Transverse colon (tissue), 4 donors: ENCODE measurements at regions not wholly inside any gene's neighbourhood (a gene's known extent, or its start where the extent isn't known, plus 50 kb on each side); places are given as distances from the start of the nearest gene placed in this dataset.

Source experiments
- POLR2A ChIP-seq: fragments of 450-650 bp; IDR thresholded peaks from one replicate; pipeline ENCODE4 v1.6.1; 2016; ENCODE audit warnings: antibody characterized with exemption, mild to moderate bottlenecking, moderate library complexity
- POLR2AphosphoS5 ChIP-seq, 3 donors: sonication (generic); formaldehyde crosslinking; IDR thresholded peaks; one replicate each; pipeline ENCODE4 v1.6.1; 2016; ENCODE audit warnings: antibody characterized with exemption in 3 of 3
- TF ChIP-seq, protein P1 (sequence below), 5 experiments: fragments of 200-600 bp in 3 of 5; fragments of 450-650 bp in 2 of 5; sonication (generic) in 3 of 5; IDR thresholded peaks; 1 replicate in 2 of 5; 2 replicates in 3 of 5; pipeline ENCODE4 v1.5.1; 2016 to 2017; ENCODE audit warnings: antibody characterized with exemption in 5 of 5, inconsistent platforms in 3 of 5, mild to moderate bottlenecking in 2 of 5, moderate library complexity in 1 of 5

DNA sequence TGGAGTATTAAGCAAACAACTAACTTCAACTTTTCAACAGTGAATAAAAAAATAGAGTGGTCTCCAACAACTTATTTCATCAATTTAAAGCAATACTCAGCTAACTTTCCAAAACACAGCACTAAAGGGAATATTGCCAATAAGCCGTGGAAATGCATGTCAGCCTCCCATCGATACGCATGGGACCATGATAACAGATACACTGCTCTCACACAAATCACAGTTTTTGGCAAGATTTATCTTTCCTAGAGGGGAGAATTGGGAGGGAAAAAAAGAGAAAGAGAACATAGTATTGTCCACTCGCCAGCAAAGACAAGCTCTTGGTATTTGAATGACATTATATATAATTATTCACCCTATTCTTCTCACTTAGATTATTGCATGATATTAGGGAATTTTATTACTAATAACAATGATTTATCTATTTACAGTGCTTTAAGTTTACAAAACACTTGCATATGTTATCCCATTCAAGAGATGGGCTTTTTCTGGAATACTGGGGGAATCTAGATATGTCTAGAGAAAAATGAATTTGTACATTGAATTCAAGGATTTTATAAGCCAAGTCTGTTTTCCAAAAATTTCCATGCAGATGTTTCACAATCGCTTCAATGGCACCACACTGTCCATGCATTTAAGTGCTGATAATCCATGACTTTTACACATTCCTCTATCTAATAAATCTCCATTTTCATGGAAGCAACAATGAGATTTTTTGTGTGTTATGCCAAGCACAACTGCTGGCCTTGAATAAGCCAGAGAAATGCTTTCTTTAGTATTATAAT, 194.0 kb upstream of the MGMT start:
- TF ChIP-seq, protein P1, sequence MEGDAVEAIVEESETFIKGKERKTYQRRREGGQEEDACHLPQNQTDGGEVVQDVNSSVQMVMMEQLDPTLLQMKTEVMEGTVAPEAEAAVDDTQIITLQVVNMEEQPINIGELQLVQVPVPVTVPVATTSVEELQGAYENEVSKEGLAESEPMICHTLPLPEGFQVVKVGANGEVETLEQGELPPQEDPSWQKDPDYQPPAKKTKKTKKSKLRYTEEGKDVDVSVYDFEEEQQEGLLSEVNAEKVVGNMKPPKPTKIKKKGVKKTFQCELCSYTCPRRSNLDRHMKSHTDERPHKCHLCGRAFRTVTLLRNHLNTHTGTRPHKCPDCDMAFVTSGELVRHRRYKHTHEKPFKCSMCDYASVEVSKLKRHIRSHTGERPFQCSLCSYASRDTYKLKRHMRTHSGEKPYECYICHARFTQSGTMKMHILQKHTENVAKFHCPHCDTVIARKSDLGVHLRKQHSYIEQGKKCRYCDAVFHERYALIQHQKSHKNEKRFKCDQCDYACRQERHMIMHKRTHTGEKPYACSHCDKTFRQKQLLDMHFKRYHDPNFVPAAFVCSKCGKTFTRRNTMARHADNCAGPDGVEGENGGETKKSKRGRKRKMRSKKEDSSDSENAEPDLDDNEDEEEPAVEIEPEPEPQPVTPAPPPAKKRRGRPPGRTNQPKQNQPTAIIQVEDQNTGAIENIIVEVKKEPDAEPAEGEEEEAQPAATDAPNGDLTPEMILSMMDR (IDR thresholded peaks at IDR 0.05), result no peak
- TF ChIP-seq POLR2A, result no peak
- TF ChIP-seq POLR2AphosphoS5 (IDR thresholded peaks at IDR 0.05), result no peak
